T follicular helper cell (primary cell): ENCODE measurements at regions not wholly inside any gene's neighbourhood (a gene's known extent, or its start where the extent isn't known, plus 50 kb on each side); places are given as distances from the start of the nearest gene placed in this dataset.

Experiments
- DNase-seq: peaks from one replicate; pipeline ENCODE4 v3.0.0-alpha.2; 2020; ENCODE audit warnings: low read depth

DNA sequence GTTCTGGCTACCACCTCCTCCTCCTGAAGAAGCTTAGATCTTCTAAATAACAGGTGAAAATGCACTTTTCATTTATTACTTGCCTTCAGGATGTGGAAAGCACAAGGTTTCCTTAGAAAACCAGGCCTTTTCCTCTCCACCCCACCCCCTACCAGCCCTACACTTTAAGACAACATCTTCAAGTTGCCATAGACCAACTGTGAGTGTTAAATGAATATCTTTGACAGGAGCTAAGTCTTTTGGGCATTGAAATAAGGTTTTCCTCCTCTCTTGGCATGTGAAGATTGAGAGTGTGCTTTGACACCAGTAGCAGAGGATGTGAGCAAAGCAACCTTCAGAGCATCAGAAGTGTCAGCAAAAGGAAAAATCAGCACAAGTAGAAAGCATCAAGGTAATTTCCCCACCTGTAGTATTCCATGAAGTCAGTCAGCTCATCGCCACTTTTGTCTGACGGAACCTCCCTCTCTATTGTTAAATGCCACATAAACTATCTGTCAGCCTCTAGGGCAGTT lies 532.3 kb upstream of the MMS22L start:
- DNase-seq: no peak

GRCh38 chr6:97816526-97816925 lies 533.5 kb upstream of the MMS22L start:
- DNase-seq: no peak

GRCh38 chr6:97819710-97820109 lies 536.7 kb upstream of the MMS22L start:
- no peak for DNase-seq

- DNase-seq: no peak
Measured at GRCh38 chr6:97820400-97820799, 537.4 kb upstream of the MMS22L start.

DNA sequence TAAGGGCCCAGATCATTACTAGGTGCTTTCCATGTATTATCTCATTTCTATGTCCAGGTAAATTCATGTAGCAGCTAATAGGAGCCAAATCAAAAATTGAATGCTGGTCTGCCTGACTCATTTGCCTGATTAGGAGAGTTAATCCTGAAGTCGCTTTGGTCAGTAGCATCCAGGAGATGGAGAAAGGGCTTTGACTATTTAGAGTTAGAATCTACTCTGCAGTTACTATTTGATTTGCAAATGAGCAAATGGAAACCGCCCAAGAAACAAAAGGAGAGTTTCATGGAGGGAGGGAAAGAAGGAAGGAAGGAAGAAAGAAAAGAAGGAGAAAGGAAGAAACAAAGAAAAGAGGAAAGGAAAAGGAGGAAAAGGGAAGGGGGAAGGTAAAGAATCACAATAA lies 539.6 kb upstream of the MMS22L start:
- no peak for DNase-seq

- no peak for DNase-seq
Measured at GRCh38 chr6:97841763-97842162, 558.7 kb upstream of the MMS22L start.

DNA sequence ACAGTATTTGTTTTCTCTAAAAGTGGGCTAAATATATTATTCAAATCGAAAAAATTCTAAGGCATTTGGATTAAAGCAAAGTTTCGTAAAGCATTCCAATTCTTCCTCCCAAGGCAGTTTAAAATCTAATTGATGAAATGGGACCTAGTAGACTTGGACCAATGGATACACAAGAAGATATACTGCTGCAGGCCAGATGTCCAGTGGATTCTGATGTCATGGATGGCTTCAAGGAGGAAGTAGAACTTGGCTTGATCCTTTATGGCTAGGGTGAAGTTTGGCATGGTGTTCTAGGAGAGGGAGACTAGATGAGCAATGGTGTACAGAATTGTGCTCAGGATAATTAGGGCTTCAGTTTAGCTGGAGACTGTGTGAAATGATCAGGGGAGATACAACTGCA lies 559.5 kb upstream of the MMS22L start:
- DNase-seq: no peak

DNA sequence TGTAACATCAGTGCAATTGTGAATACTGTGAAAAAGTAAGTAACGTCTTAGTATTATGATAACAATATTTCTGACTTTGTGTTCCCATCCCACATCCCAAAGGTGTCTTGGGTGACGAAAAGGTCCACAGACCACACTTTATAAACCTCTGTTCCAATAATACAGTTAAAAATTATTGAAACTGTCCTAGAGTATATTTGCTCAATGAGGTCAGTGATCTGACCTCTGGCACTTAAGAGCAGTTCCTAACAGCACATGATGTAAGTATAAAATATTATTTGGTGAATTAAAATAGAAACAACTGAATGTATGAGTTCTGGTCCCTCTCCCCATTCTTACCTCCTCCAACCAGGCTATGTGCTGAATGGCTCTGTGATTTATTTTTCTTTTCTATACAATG lies 566.4 kb upstream of the MMS22L start:
- no peak for DNase-seq

- DNase-seq: no peak
Measured at GRCh38 chr6:97850458-97851212, 567.6 kb upstream of the MMS22L start.

- no peak for DNase-seq
Measured at GRCh38 chr6:97863697-97864096, 580.7 kb upstream of the MMS22L start.

- DNase-seq: no peak
Measured at GRCh38 chr6:97864366-97864765, 581.4 kb upstream of the MMS22L start.

DNA sequence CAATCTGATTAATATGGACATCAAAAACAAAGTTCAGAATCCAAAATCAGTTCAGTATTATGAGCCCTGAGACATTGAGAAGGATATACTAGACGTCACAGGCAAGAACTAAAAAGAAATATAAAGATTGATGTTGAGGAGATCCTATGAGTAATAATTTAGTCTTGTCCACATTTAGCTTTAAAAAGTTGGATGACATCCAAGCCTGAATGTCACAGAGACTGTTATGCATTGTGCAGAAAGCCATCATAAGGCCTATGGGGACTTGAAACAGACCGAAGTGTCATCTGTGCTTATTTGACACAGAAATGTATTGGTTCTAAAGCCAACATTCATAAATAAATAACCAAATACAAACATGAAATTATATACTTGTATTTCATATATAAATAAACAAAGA lies 581.8 kb upstream of the MMS22L start:
- DNase-seq: no peak

DNA sequence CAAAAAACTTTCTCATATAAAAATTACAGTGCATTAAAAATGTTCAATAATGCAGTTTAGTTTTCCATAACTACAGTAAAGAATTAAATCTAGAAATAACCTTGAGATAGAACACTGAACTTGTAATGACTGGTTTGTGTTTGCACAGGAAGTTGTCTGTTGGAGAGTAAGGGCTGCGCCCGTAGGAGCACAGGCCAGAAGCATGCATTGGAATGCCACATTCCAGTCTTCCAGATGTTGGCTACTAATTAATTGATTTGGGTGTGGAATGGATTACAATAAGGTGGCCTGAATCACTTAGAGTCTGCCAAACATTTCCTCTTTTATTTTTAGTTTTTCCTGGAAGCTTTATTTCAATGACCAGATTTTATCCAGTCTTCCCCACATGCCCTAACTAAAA lies 582.6 kb upstream of the MMS22L start:
- no peak for DNase-seq

- DNase-seq: no peak
Measured at GRCh38 chr6:97866616-97867015, 583.6 kb upstream of the MMS22L start.

GRCh38 chr6:97867177-97867576 lies 584.2 kb upstream of the MMS22L start:
- DNase-seq: no peak

DNA sequence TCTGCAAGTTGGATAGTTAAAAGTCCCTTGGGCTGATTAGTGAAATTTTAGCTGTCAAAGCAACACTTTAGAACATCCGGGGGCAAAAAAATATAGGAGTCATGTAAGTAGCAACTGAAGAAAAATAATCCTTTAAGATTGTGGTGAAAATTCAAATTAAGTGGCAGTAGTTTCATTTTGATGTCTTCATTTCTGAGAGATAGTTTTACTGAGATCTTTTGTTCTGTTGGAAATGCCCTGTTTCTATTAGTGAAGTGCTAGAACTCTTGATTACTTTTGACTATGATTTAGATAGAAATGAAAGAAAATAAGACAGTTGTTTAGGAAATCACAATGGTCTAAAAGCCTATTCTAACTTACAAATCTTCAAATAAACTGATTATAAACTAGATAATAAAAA lies 587.3 kb upstream of the MMS22L start:
- DNase-seq: no peak

DNA sequence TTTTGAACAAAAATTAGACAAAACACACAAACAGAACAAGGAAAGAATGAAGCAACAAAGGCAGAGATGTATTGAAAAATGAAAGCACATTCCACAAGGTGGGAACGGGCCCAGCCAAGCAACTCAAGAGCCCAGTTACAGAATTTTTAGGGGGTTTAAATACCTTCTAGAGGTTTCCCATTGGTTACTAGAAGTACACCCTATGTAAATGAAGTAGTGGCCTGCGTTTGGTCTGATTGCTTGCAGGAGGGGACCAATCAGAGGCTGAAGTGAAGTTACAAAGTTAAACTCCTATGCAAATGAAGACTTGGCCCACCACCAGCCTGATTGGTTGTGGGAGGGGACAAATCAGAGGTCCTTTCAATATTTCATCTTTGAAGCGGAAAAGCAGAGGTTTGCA lies 593.7 kb upstream of the MMS22L start:
- no peak for DNase-seq

DNA sequence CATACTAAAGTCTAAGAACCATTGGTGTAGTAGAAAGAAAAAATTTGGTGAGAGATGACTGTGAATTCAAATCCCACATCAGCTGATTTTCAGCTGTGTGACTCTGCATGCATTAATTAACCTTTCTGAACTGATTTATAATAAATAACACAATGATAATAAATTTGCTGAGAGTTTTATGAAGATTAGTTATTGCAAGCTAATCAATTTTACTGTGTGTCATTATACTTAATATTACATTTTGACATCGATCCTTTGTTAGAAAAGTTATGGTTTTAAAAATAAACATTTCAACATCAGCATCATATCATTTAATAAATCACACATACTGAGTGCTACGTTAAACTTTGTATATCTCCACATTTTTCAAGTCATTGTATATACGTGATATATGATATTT lies 599.7 kb upstream of the MMS22L start:
- no peak for DNase-seq

DNA sequence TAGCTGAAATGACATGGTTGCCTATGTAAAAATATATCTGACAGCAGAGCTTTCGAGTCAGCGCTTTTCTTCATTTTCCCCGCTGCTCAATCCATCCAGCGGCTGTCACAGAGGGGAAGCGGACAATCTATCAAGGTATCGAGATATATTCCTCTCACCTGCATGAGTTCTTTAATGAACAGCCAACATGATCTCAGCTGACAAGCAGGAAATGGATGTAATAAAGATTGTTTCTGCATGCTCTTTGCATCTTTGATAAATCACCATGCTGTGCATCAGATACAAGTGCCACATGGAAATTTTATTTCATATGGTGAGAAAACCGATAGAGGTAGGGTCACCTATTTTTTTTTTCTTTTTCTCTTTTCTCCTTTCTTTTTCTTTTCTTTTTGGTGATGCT lies 602.3 kb upstream of the MMS22L start:
- no peak for DNase-seq

GRCh38 chr6:97885828-97886227 lies 602.8 kb upstream of the MMS22L start:
- no peak for DNase-seq

DNA sequence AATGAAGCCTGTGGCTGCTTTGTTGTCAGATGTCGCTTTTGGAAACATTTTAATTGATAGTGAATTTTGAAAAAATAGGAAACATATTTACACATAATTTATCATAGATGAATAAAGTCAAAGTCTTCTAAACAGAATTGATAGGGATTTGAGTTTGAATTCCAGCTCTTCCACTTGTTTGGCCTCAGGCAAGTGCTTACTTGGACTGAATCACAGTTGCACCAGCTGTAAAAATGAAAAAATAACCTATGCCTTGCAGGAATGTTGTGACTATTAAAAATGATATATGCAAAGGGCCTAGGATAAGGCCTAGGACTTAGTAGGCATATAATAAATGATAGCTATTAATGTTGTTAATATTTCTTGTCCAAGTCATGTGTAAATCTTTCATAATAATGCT lies 618.5 kb upstream of the MMS22L start:
- no peak for DNase-seq

DNA sequence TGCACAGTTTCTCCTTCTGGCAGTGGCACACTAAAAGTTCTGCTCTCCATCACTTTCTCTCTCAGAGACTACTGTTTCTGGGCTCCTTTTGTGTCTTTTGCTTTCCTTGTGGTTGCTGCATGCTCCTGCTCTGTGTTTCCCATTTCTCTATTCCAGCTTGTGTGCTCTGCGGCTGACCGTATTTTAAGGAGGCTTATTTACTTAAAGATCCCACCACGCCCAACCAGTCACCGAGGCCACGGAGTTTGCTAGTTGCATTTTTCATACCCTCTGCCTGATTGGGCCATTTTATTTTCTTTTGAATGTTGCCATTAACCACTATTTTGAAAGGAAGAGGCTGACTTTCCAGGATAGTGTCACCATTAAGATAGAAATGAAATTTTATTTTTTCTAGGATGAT lies 626.4 kb upstream of the MMS22L start:
- no peak for DNase-seq

DNA sequence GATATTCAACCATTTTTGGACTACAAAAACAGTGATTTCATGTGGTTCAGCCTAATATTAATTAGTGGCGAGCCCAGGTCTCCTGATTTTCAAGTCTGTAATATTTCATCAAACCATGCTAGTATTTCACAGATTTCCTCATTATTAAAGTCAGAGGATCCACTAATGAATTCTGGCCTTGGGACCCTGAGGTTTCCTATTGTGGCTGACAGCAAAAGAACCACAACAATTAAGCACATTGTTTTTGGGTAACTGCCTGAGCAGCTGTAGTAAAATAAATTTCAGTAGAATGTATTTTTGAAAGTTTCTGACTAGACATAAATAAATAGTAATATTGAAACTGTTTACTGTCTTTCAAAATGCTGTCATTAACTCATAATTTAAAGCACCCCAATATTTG lies 630.7 kb upstream of the MMS22L start:
- DNase-seq: no peak

GRCh38 chr6:97914912-97915311 lies 631.9 kb upstream of the MMS22L start:
- no peak for DNase-seq
